IMR-90 (cell line): ENCODE measurements at regions not wholly inside any gene's neighbourhood (a gene's known extent, or its start where the extent isn't known, plus 50 kb on each side); places are given as distances from the start of the nearest gene placed in this dataset.

ENCODE experiments used
- MXI1 ChIP-seq: IDR thresholded peaks from 2 replicates; pipeline ENCODE4 v1.6.1; 2012; ENCODE audit warnings: low read depth, mild to moderate bottlenecking, low read length, moderate library complexity, borderline replicate concordance
- RAD21 ChIP-seq: IDR thresholded peaks from 2 replicates; pipeline ENCODE4 v1.6.1; 2012; ENCODE audit warnings: low read length, improper control_type of control experiment
- TF ChIP-seq, protein P1 (sequence below): conservative IDR thresholded peaks from 2 replicates; pipeline ENCODE4 v1.5.1; 2012; ENCODE audit warnings: mild to moderate bottlenecking, low read depth, low read length, improper control_type of control experiment

DNA sequence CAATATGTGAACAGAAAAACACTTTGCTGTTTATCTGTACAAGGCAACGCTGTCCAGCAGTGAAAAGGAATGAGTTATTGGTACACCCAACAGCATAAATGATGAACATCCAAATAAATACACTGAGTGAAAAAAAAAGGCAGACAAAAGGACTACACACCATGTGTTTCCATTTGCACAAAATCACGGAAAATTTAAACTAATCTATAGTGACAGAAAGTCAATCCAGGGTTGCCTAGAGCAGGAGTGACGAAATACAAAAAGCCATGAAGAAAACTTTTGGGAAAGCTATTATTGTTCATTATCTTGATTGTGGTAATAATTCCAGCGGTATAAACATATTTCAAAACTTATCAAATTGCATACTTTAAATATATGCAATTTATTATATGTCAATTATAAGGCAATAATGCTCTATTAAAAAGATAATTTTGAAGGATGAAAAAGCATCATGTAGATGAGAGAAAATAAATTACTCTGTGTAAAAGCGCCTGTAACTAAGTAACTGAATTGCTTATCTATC lies 578.0 kb upstream of the TMEM132C start:
- TF ChIP-seq, protein P1, sequence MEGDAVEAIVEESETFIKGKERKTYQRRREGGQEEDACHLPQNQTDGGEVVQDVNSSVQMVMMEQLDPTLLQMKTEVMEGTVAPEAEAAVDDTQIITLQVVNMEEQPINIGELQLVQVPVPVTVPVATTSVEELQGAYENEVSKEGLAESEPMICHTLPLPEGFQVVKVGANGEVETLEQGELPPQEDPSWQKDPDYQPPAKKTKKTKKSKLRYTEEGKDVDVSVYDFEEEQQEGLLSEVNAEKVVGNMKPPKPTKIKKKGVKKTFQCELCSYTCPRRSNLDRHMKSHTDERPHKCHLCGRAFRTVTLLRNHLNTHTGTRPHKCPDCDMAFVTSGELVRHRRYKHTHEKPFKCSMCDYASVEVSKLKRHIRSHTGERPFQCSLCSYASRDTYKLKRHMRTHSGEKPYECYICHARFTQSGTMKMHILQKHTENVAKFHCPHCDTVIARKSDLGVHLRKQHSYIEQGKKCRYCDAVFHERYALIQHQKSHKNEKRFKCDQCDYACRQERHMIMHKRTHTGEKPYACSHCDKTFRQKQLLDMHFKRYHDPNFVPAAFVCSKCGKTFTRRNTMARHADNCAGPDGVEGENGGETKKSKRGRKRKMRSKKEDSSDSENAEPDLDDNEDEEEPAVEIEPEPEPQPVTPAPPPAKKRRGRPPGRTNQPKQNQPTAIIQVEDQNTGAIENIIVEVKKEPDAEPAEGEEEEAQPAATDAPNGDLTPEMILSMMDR, result no peak
- TF ChIP-seq RAD21 (no peak), MXI1 (no peak)
